ENCODE measurements at regions not wholly inside any gene's neighbourhood (a gene's known extent, or its start where the extent isn't known, plus 50 kb on each side); places are given as distances from the start of the nearest gene placed in this dataset.
"Not testable (repeated sequence)": the region's sequence is repeated elsewhere in the genome, so short reads cannot be mapped to it uniquely, and the experiment has no call there.

DNA sequence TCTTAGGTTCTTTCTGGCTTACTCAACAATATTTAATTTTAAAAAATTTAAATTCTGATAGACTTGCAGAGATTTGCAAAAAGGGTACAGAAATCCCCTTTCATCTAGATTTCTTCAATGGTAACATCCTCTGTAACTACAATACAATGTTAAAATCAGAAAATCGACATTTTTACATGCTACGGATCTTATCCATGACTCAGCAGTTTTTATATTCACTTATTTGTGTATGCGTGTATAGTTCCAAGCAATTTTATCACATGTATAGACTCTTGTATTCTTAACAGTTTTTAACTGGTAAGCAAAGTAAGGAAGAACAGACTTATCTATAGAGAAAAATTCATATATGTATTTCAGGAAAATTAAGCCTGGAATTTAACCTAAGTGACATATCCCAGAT, 256.1 kb upstream of the MEX3C start:
- no peak for DNase-seq (ENCODE audit: low read depth in 2 of 2)

DNA sequence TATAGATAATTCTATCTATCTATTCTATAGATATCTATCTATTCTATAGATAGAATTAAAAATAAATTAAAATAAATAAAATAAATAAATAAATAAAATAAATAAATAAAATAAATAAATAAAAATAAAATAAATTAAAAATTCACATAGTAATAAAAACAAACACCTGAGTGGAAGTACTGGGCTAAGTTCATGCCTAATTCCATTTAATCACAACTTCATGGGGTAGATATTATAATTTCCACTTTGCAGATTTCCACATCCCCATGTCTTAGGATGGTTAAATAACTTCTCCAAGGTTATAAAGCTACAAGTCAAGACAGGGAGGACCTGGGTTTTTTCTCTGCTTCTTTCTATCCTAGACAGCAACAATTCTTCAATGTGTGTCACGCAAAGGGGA, 261.4 kb upstream of the MEX3C start:
- no peak for DNase-seq (ENCODE audit: low read depth in 2 of 2)

DNA sequence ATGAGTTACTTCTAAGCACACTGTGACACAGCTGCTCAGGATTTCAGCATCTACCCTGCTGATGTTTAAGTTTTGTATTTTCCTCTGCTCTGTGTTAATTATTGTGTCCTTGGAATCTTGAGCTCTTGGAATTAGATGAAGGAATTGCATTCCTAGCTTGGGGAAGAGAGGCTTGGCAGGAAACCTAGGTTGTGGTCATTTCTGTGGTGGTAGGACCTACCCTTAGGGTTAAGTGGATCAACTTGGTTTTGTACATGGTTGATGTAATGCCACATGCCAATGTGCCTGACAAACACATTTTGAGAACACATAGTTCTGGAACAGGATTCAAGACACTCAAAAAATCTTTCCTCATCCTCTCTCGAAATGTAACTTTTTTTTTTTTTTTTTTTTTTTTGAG, 264.5 kb upstream of the MEX3C start:
- DNase-seq (ENCODE audit: low read depth in 2 of 2), result no peak

DNA sequence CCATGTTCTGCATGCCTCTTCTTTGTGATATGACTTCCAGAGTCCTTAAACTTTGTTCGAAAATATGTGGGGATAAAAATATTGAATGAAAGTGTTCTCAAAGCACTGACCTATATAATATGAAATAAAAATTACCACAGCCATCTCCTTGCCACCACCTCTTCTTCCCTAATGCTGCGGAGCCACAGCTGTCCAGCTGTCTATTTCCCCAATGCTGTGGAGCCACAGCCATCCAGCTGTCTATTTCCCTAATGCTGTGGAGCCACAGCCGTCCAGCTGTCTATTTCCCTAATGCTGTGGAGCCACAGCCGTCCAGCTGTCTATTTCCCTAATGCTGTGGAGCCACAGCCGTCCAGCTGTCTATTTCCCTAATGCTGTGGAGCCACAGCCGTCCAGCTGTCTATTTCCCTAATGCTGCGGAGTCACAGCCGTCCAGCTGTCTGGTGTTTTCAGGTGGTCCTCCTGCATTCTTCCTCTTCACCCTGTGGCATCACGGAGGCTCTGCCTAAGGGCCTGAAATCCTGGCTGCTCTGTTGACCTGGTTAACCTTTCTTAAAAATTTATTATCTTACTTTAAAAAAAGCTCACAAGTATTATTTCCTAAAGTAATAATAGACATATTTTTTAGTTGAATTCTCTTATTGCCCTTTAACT, 266.1 kb upstream of the MEX3C start:
- no peak for DNase-seq (ENCODE audit: low read depth in 2 of 2)

DNA sequence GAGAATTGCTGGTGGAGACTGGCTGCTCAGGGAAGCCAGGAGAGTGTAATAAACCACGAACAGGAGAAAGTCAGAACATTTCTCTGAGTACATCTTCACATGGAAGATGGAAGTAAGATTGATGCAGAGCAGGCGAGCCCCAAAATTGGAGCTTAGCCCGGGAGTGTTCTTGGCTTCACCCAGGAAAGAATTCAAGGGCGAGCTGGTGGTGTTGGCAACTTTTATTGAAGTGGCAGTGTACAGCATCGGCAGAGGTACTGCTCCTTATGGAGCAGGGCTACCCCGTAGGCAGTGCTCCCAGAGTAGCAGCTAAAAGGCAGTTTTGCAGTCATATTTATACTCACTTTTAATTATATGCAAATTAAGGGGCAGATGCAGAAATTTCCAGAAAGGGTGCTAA, 281.4 kb upstream of the MEX3C start:
- no peak for DNase-seq (ENCODE audit: low read depth in 2 of 2)

DNA sequence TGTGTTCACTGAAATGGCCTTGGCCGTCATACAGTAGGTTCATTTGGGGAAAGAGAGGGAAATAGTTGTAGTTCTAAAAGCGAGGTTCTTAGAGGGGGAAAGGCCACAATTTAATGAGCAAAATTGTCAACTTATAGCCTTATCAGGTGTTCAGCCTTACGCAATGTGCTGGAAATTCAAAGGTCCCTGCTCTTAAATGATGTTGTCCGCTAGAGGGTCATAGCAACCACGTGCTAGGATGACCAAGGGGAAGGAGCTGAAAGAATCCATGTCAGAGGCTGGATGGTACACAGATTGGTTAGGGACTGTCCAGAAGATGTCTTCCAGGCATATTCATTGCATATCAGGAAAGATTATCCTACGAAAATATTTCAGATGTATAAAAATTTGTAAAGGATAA, 282.3 kb upstream of the MEX3C start:
- DNase-seq (ENCODE audit: low read depth in 2 of 2), result no peak

DNA sequence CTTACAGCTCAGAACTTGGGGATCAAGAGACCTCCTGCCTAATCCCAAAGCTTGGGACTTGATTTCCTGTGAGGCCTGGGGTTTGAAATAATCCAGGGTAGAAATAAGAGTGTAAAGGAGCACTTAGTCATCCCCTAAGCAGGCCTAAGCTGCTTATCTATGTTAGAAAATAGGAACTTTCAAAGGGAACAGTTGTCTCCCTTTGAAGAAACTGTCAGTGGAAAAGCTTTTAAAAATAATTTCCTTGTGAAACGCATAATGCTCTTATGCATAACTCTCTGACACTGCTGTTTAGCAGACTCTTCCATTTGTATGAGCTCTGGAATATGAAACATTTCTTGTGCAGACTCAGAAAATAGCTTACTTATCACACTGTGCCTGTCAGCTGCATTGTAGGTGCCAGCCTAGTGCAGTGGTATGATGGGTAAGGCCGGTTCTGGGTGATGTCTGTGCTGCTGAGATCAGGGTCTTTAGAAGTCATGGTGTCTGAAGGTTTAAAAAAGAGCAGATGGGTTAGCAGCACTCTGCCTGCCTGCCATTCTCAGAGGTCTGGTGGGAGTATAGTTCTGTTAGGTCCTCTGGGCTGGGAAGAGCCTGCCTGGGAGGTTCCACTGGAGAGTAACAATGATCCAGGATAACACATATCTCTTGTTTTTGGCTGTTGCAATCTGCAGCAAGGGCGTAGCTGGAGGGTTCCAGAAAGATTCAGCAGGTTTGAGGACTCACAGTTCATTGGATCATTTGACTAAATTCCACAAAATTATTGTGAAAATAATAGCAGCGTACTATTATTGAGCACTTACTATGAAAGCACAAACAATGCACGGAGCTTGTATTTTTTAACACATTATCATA, 283.2 kb upstream of the MEX3C start:
- no peak for DNase-seq (ENCODE audit: low read depth in 2 of 2)

DNA sequence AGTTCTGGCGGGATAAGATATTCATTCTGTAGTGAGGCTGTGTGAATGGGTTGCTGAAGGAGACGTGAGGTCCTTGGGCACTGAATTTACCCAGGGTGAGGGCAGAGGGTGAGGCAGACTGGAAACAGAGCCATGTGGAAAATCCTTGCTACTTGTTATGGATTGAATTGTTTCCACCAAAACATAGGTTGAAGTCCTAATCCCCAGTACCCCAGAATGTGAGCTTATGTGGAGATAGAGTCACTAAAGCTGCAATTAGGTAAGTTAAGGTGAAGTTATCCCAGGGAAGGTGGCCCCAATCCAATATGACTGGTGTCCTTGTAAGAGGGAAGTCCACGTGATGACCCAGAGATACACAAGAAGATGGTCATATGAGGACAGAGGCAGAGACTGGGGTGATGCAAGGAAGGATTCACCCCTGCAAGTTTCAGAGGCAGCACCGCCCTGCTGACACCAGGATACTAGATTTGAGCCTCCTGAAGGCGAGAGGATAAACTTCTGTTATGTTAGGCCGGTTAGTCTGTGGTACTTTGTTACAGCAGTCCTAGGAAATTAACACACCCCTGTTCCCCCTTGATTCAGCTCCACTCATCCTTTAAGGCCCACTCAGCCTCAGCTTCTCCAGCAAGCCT, 289.4 kb upstream of the MEX3C start:
- no peak for DNase-seq (ENCODE audit: low read depth in 2 of 2)

DNA sequence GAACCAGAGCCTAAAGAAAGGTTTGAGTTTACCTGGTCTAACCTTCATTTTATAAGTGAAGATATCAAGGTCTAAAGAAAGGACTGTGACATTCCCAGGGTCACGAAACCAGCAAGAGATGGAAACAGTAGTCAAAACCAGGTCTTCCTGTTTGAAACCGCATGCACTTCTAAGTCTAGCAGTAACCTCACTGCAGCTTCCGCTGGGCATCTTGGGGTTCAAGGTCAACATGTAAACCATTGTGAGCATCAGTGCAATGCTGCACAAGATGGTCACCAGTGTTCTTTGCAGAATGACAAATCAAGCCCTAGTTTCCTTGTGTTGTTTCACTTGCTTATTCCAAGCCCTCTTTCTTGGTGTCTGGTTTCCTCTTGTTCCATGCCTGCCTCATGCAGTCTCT, 292.9 kb upstream of the MEX3C start:
- DNase-seq (ENCODE audit: low read depth in 2 of 2), result no peak

DNA sequence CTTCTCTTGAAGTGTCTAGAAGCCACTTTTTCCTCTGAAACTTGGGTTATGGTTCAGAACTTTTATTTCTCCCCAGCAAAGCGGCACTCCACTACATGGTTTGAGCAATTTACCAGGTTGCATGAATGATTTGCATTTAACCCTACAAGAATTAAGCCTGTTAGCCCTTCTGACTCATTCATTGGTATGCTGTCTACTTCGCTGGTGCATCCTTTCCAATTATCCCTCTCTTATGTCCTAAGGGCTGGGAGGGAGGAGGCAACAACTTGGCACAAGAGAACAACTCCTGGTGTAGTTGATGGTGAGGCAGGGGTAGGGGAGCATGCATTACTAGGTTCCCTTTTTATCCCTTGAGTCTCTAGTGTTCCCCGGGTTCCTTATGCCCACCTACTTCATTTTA, 293.4 kb upstream of the MEX3C start:
- DNase-seq (ENCODE audit: low read depth in 2 of 2), result no peak

DNA sequence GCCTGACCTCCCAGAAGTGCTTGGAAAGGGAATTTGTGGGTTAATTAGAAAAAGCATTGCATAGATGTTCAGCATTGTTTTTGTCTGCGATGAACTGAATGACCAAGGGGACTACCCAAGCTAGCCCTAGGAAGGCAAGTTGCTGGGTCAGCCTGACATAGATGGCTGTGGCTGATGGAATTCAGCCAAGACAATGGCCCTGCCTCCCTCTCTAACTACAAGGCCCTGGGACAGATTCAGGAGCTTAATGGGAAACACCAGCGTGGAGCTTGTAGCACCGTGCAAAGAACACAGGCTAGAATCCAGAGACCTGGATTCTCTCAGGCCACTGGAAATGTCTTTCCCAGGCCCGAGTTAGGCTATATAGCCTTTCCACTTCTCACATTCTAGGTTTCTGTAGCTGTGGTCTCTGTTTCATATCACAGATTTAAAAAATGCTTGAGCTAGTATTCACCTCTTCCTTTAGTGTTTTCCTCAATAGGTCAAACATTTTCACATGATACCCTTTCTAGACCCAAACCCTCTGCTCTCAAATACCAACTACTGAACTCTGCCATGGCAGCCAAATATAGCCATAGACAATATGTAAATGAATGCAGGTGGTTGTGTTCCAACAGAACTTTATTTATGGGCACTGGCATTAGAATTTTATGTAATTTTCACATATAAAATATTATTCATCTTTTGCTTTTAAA, 294.3 kb upstream of the MEX3C start:
- no peak for DNase-seq (ENCODE audit: low read depth in 2 of 2)

DNA sequence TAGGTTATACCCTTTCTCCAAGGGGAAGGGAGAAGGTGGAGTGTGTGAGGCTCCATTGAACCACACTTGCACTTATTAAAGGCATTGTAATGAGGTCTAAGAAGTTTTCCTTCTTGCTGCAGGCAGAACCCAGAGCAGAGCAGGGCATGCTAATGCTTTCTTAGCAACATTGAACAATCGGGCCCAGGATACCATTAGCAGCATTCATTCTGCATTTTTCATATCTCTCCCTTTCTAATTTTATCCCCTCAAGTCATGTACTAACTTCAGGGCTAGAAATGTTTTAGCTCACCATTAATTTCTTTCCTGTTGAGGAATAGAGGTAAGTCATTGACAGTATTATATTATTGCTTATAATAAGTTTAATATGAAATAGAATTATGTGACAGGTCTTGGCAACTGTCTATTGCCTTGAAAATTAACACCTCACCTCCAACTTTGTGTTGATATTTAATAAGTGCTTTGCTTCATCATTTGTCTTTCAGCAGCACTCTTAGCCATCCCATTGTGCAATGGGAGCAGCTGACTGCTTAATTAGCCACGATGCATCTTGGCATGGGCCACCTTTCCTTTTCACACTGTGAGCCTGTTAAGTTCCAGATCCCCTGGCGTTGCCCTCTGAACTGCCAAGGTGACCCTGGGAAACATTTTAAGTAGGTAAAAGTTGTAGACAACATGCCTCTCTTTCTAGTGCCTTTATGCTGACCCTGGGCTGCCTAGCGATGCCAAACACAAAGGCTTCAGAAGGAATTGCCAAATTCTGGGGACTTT, 300.8 kb upstream of the MEX3C start:
- no peak for DNase-seq (ENCODE audit: low read depth in 2 of 2)

DNA sequence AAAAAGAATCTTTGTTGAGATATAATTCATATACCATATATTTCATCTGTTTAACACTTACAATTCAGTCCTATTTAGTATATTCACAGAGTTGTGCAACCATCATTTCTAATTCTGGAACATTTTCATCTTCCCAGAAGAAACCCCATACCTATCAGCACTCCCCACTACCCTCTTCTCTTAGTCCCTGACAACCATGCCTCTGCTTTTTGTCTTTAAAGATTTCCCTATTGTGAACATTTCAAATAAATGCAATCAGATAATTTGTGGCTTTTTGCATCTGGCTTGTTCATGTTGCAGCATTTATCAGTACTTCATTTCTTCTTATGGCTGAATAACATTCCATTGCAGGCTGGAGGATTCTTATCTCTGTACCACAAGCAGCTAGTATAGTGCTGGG, 305.9 kb upstream of the MEX3C start:
- no peak for DNase-seq (ENCODE audit: low read depth in 2 of 2)

DNA sequence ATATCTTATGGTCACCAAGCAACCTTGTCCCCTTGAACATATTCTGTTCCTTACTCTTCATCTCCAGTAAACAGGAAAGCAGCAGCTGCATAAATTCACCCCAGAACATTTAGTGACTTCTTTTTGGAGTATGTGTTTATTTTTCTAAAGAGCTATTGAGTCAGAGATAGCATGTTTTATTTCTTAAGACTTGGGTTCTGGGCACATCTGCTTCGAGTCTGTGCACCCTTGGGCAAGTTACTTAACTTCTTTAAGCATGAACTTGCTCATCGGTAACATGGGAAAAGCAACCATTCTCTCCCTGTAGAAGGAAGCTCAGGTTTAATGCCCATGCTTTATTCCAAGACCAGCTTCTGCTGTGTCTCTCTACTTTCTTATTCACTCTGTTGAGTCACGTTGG, 309.3 kb upstream of the MEX3C start:
- DNase-seq (ENCODE audit: low read depth in 2 of 2), result no peak

DNA sequence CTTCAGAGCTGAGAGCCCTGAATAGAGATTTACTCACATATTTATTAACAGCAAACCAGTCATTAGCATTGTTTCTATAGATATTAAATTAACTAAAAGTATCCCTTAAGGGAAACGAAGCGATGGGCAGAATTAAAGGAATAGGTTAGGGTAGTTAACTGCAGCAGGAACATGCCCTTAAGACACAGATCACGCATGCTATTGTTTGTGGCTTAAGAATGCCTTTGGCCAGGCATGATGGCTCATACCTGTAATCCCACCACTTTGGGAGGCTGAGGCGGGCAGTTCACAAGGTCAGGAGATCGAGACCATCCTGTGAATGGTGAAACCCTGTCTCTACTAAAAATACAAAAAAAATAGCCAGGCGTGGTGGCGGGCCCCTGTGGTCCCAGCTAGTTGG, 310.9 kb upstream of the MEX3C start:
- not testable (repeated sequence) for DNase-seq (ENCODE audit: low read depth in 2 of 2)

DNA sequence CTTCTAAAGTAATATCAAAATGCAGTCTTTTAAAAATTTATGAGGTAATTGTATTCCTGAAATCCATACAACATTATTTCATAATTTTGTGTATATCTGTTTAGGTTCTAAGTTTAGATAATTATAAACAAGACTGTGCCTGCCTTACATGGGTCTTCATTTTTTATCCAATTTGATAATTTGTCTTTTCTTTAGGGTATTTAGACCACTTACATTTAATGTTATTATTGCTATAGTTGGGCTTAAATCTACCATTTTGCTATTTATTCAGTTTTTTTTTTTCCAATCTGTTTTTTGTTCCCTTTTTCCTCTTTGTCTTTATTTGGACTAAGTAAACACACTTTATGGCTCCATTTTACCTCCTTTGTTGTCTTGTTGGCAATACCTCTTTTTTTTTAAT, 312.5 kb upstream of the MEX3C start:
- DNase-seq (ENCODE audit: low read depth in 2 of 2), result no peak

DNA sequence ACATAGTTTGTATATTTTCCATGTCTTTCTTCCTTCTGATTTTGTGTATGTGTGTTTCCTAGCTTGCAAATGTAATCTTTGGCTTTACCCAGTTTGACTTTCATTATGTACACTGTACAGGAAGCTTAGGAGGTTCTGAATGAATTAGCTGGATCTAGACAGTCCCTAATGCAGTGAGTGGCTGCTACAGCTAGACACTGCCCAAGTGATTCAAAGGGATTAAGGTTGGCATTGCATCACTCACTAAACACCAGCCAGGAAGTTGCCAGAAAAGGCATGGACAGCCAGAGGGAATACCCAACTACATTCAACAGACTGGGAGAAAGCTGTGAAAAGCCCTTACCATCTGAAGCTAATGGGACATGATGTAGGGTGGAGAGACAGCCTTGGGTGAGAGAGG, 316.0 kb upstream of the MEX3C start:
- DNase-seq (ENCODE audit: low read depth in 2 of 2), result no peak

DNA sequence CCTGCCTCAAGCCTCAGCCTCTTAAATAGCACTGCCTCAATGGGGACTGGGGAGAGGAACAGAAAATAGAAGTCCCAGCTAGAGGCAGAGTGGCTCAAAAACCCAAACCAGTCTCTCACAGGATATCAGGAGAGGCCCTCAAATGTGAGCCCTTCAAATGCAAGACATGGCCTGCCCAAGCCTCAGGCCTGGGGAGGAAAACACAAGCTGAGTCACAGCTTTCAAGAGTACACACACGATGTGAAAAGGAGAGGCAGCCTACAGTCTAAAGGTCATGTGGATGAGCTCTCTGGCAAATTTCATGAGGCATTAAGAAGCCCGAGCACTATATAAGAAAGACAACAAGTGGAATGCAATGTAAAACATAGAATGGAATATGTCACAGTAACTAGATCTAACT, 316.6 kb upstream of the MEX3C start:
- no peak for DNase-seq (ENCODE audit: low read depth in 2 of 2)

DNA sequence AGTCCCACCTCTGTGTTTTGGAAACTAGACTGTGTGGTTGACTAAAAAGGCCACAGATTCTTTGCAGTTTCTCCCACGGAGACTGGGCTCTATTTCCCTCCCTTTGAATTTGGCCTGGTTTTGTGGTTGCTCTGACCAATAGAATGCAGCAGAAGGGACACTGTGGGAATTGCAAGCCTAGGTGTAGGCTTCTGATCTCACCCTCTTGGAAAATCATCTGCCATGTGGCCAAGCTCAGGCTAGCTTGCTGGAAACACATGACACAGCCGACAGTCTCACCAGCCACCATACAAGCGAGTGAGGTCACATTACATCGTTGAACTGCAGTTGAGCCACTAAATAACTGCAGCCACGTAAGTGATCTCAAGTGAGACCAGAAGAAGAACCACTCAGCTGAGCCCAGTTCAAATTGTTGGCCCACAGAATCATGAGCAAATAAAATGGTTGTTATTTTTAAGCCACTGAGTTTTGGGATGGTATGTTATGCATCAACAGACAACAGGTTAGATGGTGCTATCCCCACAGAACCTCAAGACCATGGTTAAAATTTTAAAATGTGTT, 319.1 kb upstream of the MEX3C start:
- DNase-seq (ENCODE audit: low read depth in 2 of 2), result no peak

DNA sequence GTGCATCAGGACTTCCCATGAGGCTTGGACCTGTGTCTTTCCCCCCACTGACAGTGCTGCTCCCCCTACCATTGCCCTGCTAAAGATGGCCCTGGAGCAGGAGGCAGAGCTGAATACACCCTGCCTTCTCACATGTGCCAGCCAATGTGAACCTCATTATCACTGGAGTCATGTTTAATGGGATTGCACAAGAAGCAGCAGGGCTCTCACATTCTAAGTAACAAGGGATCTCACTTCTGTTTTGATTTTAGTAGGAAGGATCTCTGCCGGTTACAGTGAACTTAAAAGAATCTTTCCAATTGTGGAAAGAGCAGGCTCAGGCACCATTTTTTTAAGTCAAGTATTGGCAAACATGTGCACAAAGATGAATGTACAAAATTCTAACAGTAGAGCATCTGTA, 322.1 kb upstream of the MEX3C start:
- DNase-seq (ENCODE audit: low read depth in 2 of 2), result no peak

DNA sequence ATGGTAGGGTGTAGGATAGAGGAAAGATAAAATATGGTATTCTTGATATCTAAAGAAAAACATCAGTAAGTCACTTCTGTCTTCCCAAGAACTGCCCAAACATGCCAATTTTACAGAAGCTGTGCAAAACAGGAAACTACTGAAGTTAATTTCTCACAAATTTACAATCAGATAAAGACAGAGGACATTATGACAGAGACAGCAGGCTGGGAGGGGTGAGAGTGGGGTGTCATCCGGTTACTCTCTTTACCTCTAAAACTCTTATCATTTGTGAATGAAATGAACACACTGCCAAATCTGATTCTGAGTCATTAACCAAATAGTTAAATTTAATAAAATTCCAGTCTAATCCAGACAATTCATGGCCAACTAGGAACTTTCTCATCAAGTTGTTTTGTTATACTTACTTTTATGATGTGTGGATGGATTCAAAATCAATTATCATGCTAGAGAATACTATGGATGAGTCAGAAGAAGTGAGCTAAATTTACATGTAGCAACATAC, 323.2 kb upstream of the MEX3C start:
- DNase-seq (ENCODE audit: low read depth in 2 of 2), result no peak

All from stimulated activated CD4-positive, alpha-beta T cell treated with anti-CD3 and anti-CD28 coated beads, Interleukin-15, amount 100 ng/mL, for 48 hours (primary cell).